T-helper 2 cell treated with Interferon-gamma antibody and Interleukin-4, amounts not matched to agents 100 ng/mL and 5 ng/mL, for 36 hours (primary cell): ENCODE measurements at regions not wholly inside any gene's neighbourhood (a gene's known extent, or its start where the extent isn't known, plus 50 kb on each side); places are given as distances from the start of the nearest gene placed in this dataset.
"Not testable (repeated sequence)": the region's sequence is repeated elsewhere in the genome, so short reads cannot be mapped to it uniquely, and the experiment has no call there.

Experiments used
- intact Hi-C: fragments of 100-400 bp; cut with micrococcal nuclease; formaldehyde crosslinking; loops from one replicate; pipeline ENCODE4 v1.15.1; 2023

GRCh38 chr20:50439539-50440453 lies 70.4 kb upstream of the PTPN1 start:
- intact Hi-C loops, result no loop called here

- intact Hi-C loops, result no loop called here
These were observed 67.7 kb upstream of the PTPN1 start for GRCh38 chr20:50442512-50442911.

GRCh38 chr20:50445354-50446151 lies 64.6 kb upstream of the PTPN1 start:
- intact Hi-C loops, result no loop called here

- intact Hi-C loops, result no loop called here
These were observed 63.7 kb upstream of the PTPN1 start for GRCh38 chr20:50446351-50447101.

- intact Hi-C loops, result no loop called here
These were observed 62.9 kb upstream of the PTPN1 start for GRCh38 chr20:50447102-50447804.

- intact Hi-C loops, result no loop called here
These were observed 62.4 kb upstream of the PTPN1 start for GRCh38 chr20:50447817-50448216.

- intact Hi-C loops, result not testable (repeated sequence)
These were observed 61.4 kb upstream of the PTPN1 start for GRCh38 chr20:50448625-50449403.

- intact Hi-C loops, result no loop called here
These were observed 60.3 kb upstream of the PTPN1 start for GRCh38 chr20:50449738-50450492.

- intact Hi-C loops, result no loop called here
These were observed 59.7 kb upstream of the PTPN1 start for GRCh38 chr20:50450493-50450826.

GRCh38 chr20:50450881-50451752 lies 59.1 kb upstream of the PTPN1 start:
- intact Hi-C loops, result no loop called here

GRCh38 chr20:50451792-50452425 lies 58.3 kb upstream of the PTPN1 start:
- intact Hi-C loops, result not testable (repeated sequence)

- intact Hi-C loops, result no loop called here
These were observed 56.5 kb upstream of the PTPN1 start for GRCh38 chr20:50453533-50454244.

- intact Hi-C loops, result not testable (repeated sequence)
These were observed 54.9 kb upstream of the PTPN1 start for GRCh38 chr20:50455245-50455644.

GRCh38 chr20:50455656-50456451 lies 54.3 kb upstream of the PTPN1 start:
- intact Hi-C loops, result no loop called here

GRCh38 chr20:50456452-50457324 lies 53.5 kb upstream of the PTPN1 start:
- intact Hi-C loops, result no loop called here
